Vagina (tissue), 2 donors: ENCODE measurements at regions not wholly inside any gene's neighbourhood (a gene's known extent, or its start where the extent isn't known, plus 50 kb on each side); places are given as distances from the start of the nearest gene placed in this dataset.

Experiments used
- CTCF ChIP-seq, 3 experiments: fragments of 450-650 bp in 2 of 3; fragments of 200-600 bp in 1 of 3; sonication (generic) in 1 of 3; IDR thresholded peaks; one replicate each; pipeline ENCODE4 v1.5.1; 2017 to 2019; ENCODE audit warnings: antibody characterized with exemption in 3 of 3, mild to moderate bottlenecking in 2 of 3, moderate library complexity in 2 of 3
- POLR2A ChIP-seq, 2 donors: fragments of 450-650 bp; IDR thresholded peaks; one replicate each; pipeline ENCODE4 v1.6.1; 2017; ENCODE audit warnings: antibody characterized with exemption in 2 of 2, mild to moderate bottlenecking in 2 of 2, moderate library complexity in 2 of 2
- POLR2AphosphoS5 ChIP-seq, 2 donors: sonication (generic); formaldehyde crosslinking; IDR thresholded peaks; one replicate each; pipeline ENCODE4 v1.9.0; 2017; ENCODE audit warnings: antibody characterized with exemption in 2 of 2, mild to moderate bottlenecking in 2 of 2, low read depth in 1 of 2; ENCODE audit not compliant: insufficient read depth in 1 of 2

- TF ChIP-seq CTCF (IDR thresholded peaks at IDR 0.05) (no peak), POLR2AphosphoS5 (IDR thresholded peaks at IDR 0.05; ENCODE audit: insufficient read depth in 1 of 2, low read depth in 1 of 2) (no peak), POLR2A (IDR thresholded peaks at IDR 0.05) (no peak)
Measured at GRCh38 chr1:214762902-214763301, 159.9 kb downstream of the CENPF start.
